Mesenchymal stem cell (in vitro differentiated cells and primary cell): ENCODE measurements at regions not wholly inside any gene's neighbourhood (a gene's known extent, or its start where the extent isn't known, plus 50 kb on each side); places are given as distances from the start of the nearest gene placed in this dataset.

Experiments
- DNase-seq: peaks from one replicate; pipeline ENCODE4 v3.0.0-alpha.2; 2013
- H2AFZ ChIP-seq: one replicate; pipeline ENCODE4 v1.6.1; 2013; ENCODE audit warnings: low read depth, mild to moderate bottlenecking, control low read depth, inconsistent platforms, low read length, moderate library complexity
- H2AK5ac ChIP-seq: 2 replicates; pipeline ENCODE4 v1.6.1; 2013; ENCODE audit warnings: low read length, moderate library complexity, mild to moderate bottlenecking, inconsistent platforms; ENCODE audit not compliant: severe bottlenecking
- H2BK120ac ChIP-seq: one replicate; pipeline ENCODE4 v1.6.1; 2013; ENCODE audit warnings: low read depth, mild to moderate bottlenecking, inconsistent platforms, low read length, moderate library complexity
- H2BK12ac ChIP-seq, 2 experiments: one replicate each; pipeline ENCODE4 v1.6.1; 2013; ENCODE audit warnings: inconsistent platforms in 2 of 2, low read length in 2 of 2, mild to moderate bottlenecking in 2 of 2, moderate library complexity in 2 of 2, control low read depth in 1 of 2
- H2BK15ac ChIP-seq: one replicate; pipeline ENCODE4 v1.6.1; 2013; ENCODE audit warnings: mild to moderate bottlenecking, low read depth, inconsistent platforms; ENCODE audit not compliant: poor library complexity, severe bottlenecking
- H2BK5ac ChIP-seq: 2 replicates; pipeline ENCODE4 v1.6.1; 2013; ENCODE audit warnings: low read depth, mild to moderate bottlenecking, low read length, control low read depth, inconsistent platforms; ENCODE audit not compliant: poor library complexity, severe bottlenecking
- H3K14ac ChIP-seq, 2 experiments: one replicate each; pipeline ENCODE4 v1.6.1; 2013; ENCODE audit warnings: inconsistent platforms in 2 of 2, low read length in 2 of 2, control low read depth in 1 of 2, mild to moderate bottlenecking in 1 of 2, moderate library complexity in 1 of 2
- H3K18ac ChIP-seq, 2 experiments: one replicate each; pipeline ENCODE4 v1.6.1; 2013; ENCODE audit warnings: inconsistent platforms in 2 of 2, low read length in 2 of 2, control low read depth in 1 of 2, low read depth in 1 of 2, mild to moderate bottlenecking in 1 of 2
- H3K23ac ChIP-seq, 2 experiments: one replicate each; pipeline ENCODE4 v1.6.1; 2013; ENCODE audit warnings: inconsistent platforms in 2 of 2, low read length in 2 of 2, mild to moderate bottlenecking in 2 of 2, moderate library complexity in 2 of 2, control low read depth in 1 of 2
- H3K27ac ChIP-seq: 2 replicates; pipeline ENCODE4 v1.5.1; 2013; ENCODE audit warnings: mild to moderate bottlenecking, moderate library complexity, low read length, control low read depth, inconsistent platforms; ENCODE audit not compliant: poor library complexity, severe bottlenecking
- H3K27me3 ChIP-seq, 2 experiments: 2 replicates each; pipeline versions ENCODE4 v1.6.1 to v1.7.0; 2013; ENCODE audit warnings: low read length in 2 of 2, mild to moderate bottlenecking in 2 of 2, moderate library complexity in 2 of 2, control low read depth in 1 of 2, inconsistent platforms in 1 of 2; ENCODE audit not compliant: control insufficient read depth in 1 of 2, insufficient read depth in 1 of 2
- H3K36me3 ChIP-seq, 2 experiments: 2 replicates each; pipeline versions ENCODE4 v1.6.1 to v1.7.0; 2013; ENCODE audit warnings: low read length in 2 of 2, control low read depth in 1 of 2, inconsistent platforms in 1 of 2, low read depth in 1 of 2, mild to moderate bottlenecking in 1 of 2; ENCODE audit not compliant: insufficient read depth in 2 of 2, control insufficient read depth in 1 of 2
- H3K4ac ChIP-seq, 2 experiments: one replicate each; pipeline ENCODE4 v1.6.1; 2013; ENCODE audit warnings: inconsistent platforms in 2 of 2, low read length in 2 of 2, mild to moderate bottlenecking in 2 of 2, moderate library complexity in 2 of 2, control low read depth in 1 of 2, low read depth in 1 of 2
- H3K4me1 ChIP-seq: 2 replicates; pipeline ENCODE4 v1.6.1; 2013; ENCODE audit warnings: low read depth, low read length, control low read depth; ENCODE audit not compliant: control insufficient read depth, insufficient read depth
- H3K4me2 ChIP-seq: 2 replicates; pipeline ENCODE4 v1.6.1; 2013; ENCODE audit warnings: low read length, mild to moderate bottlenecking, inconsistent platforms; ENCODE audit not compliant: poor library complexity, severe bottlenecking
- H3K4me3 ChIP-seq, 2 experiments: 2 replicates each; pipeline versions ENCODE4 v1.5.1 to v1.7.0; 2013; ENCODE audit warnings: low read length in 2 of 2, mild to moderate bottlenecking in 2 of 2, control low read depth in 1 of 2, low read depth in 1 of 2; ENCODE audit not compliant: insufficient read depth in 1 of 2
- H3K79me1 ChIP-seq: replicated peaks from 2 replicates; pipeline ENCODE4 v1.6.1; 2013; ENCODE audit warnings: mild to moderate bottlenecking, control low read depth, low read length, inconsistent platforms; ENCODE audit not compliant: poor library complexity, severe bottlenecking
- H3K9ac ChIP-seq: 2 replicates; pipeline ENCODE4 v1.7.0; 2013; ENCODE audit warnings: mild to moderate bottlenecking, low read length, moderate library complexity
- H3K9me3 ChIP-seq: 2 replicates; pipeline ENCODE4 v1.7.0; 2013; ENCODE audit warnings: mild to moderate bottlenecking, low read length; ENCODE audit not compliant: control insufficient read depth
- H4K8ac ChIP-seq: one replicate; pipeline ENCODE4 v1.6.1; 2013; ENCODE audit warnings: inconsistent platforms, mild to moderate bottlenecking, low read length, moderate library complexity
- H4K91ac ChIP-seq: one replicate; pipeline ENCODE4 v1.6.1; 2013; ENCODE audit warnings: mild to moderate bottlenecking, low read length, inconsistent platforms
- WGBS: methylation state at CpG from one replicate; pipeline ENCODE4 v1.1.7; 2013; ENCODE audit warnings: mixed read lengths; 5-methylcytosine and 5-hydroxymethylcytosine counted together

GRCh38 chr12:24244231-24244630, 294.8 kb upstream of the SOX5 start:
- DNase-seq = no peak
- Histone ChIP-seq H3K4me3 (no peak overlapping the region), H3K36me3 (no peaks in the 10 kb centered on the region), H3K27me3 (no peaks in the 10 kb centered on the region), H2BK12ac (no peak overlapping the region), H3K23ac (no peak overlapping the region), H2AFZ (no peak overlapping the region), H4K91ac (no peak overlapping the region), H2BK15ac (no peak overlapping the region), H2BK120ac (no peak overlapping the region), H2BK5ac (no peak overlapping the region), H3K4me1 (no peaks in the 10 kb centered on the region), H3K79me1 (no peaks in the 10 kb centered on the region), H3K4ac (no peak overlapping the region), H3K9me3 (no peaks in the 10 kb centered on the region), H3K14ac (no peak overlapping the region), H3K18ac (no peak overlapping the region), H3K9ac (no peak overlapping the region), H3K27ac (no peak overlapping the region), H2AK5ac (no peak overlapping the region), H3K4me2 (no peak overlapping the region), H4K8ac (no peak overlapping the region)
- 100% methylated on average over 4 of the region's 4 CpGs for WGBS

DNA sequence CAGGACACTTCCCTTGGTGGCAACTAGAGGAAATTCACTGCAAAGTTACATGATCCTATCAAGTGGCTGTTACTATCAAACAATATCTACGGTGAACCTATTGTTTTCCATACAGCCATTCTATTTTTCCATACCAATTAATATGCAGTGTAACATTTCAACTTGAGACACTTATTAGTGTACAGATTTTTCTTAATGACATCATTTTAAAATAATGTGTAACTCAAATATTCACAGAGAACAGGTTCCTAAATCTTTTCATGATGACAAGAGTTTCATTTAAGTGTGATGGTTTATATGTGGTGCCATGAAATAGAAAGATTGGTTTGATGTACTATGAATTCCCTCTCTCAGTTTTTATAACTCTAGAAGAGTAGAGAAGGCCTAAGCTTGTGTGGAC, 291.2 kb upstream of the SOX5 start:
- no peak overlapping the region for H3K27ac ChIP-seq
- H3K14ac ChIP-seq = no peak overlapping the region
- no peak overlapping the region for H3K4me3 ChIP-seq
- H2BK12ac ChIP-seq = no peak overlapping the region
- WGBS = no CpG with 5 or more reads among the region's 1 CpG
- H3K4ac ChIP-seq = no peak overlapping the region
- no peaks in the 10 kb centered on the region for H3K4me1 ChIP-seq
- no peak overlapping the region for H2BK15ac ChIP-seq
- no peaks in the 10 kb centered on the region for H3K27me3 ChIP-seq
- no peak overlapping the region for H4K8ac ChIP-seq
- H3K18ac ChIP-seq = no peak overlapping the region
- no peaks in the 10 kb centered on the region for H3K36me3 ChIP-seq
- no peak overlapping the region for H2AK5ac ChIP-seq
- no peak for DNase-seq
- H3K79me1 ChIP-seq = no peaks in the 10 kb centered on the region
- no peak overlapping the region for H3K9ac ChIP-seq
- no peak overlapping the region for H3K23ac ChIP-seq
- H2BK5ac ChIP-seq = no peak overlapping the region
- no peak overlapping the region for H2AFZ ChIP-seq
- H4K91ac ChIP-seq = no peak overlapping the region
- H3K4me2 ChIP-seq = no peak overlapping the region
- H3K9me3 ChIP-seq = no peaks in the 10 kb centered on the region
- no peak overlapping the region for H2BK120ac ChIP-seq

DNA sequence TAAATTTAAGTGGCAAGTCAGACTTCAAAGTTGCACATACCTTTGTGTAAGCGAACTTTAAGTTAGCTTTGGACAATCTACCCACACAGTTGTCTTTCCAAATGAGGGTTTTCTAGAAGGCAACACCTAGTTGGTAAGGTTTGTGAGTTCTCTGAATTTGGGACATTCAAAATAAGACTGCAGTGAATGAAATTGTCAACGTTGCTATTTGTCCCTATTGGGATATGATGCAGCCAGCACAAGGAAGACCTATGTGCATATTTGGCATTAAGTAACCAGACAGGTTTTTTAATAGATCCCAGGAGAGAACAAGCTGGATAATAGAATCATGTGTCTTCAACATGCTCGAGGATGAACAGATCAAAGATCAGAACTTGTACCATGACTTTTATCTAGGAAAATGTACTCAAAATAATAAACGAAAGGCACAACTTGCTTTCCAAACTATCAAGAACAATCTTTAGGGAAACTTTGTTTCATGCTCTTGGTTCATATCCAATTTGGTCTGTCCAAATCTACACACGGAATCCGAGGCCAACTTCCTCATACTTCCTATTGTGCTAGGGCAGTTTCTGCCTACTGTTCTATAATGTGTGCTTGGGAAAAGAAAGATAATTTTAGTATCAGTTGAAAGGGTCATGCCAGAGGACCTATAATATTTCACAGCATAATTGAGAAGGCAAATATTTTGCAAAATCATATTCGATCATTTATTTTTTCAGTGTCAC, 284.2 kb upstream of the SOX5 start:
- Histone ChIP-seq H2BK15ac (no peak overlapping the region), H3K27me3 (no peaks in the 10 kb centered on the region), H3K4me3 (no peak overlapping the region), H3K9ac (no peak overlapping the region), H3K36me3 (no peaks in the 10 kb centered on the region), H2AK5ac (no peak overlapping the region), H3K79me1 (no peaks in the 10 kb centered on the region), H3K27ac (no peak overlapping the region), H3K14ac (no peak overlapping the region), H4K91ac (no peak overlapping the region), H3K9me3 (no peaks in the 10 kb centered on the region), H3K4me1 (peaks cover 2% of the 10 kb centered on the region), H4K8ac (no peak overlapping the region), H2BK5ac (no peak overlapping the region), H3K4ac (no peak overlapping the region), H2AFZ (no peak overlapping the region), H3K18ac (no peak overlapping the region), H2BK120ac (no peak overlapping the region), H3K4me2 (no peak overlapping the region), H2BK12ac (no peak overlapping the region), H3K23ac (no peak overlapping the region)
- no peak for DNase-seq
- WGBS = 95% methylated on average over 6 of the region's 7 CpGs

DNA sequence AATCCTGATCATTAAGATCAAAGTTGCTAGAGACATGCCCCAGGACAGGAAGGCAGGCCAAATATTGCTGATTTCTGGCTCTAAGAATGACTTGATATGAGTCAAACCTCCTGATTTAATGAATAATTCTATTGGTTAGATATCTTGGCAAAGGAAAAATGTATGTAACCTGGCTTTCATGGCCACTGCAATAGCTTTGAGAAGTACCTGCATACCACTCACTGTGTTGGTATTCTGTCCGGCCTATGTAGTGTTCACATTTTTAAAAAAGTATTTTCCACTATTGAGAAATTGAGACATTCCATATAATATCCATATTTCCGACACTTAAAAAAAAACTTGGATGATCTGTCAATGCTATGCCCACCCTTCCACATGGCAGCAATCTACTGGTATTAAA, 283.1 kb upstream of the SOX5 start:
- peaks cover 2% of the 10 kb centered on the region for H3K4me1 ChIP-seq
- no peak overlapping the region for H3K27ac ChIP-seq
- WGBS = 93% methylated on average over 2 of the region's 2 CpGs
- H4K8ac ChIP-seq = no peak overlapping the region
- no peaks in the 10 kb centered on the region for H3K9me3 ChIP-seq
- H3K14ac ChIP-seq = no peak overlapping the region
- H3K4ac ChIP-seq = no peak overlapping the region
- H3K36me3 ChIP-seq = no peaks in the 10 kb centered on the region
- no peak for DNase-seq
- H2BK15ac ChIP-seq = no peak overlapping the region
- no peak overlapping the region for H3K4me2 ChIP-seq
- H4K91ac ChIP-seq = no peak overlapping the region
- H3K23ac ChIP-seq = no peak overlapping the region
- H3K4me3 ChIP-seq = no peak overlapping the region
- no peaks in the 10 kb centered on the region for H3K27me3 ChIP-seq
- H3K9ac ChIP-seq = no peak overlapping the region
- no peak overlapping the region for H2AK5ac ChIP-seq
- no peaks in the 10 kb centered on the region for H3K79me1 ChIP-seq
- no peak overlapping the region for H2BK5ac ChIP-seq
- H3K18ac ChIP-seq = no peak overlapping the region
- H2AFZ ChIP-seq = no peak overlapping the region
- H2BK120ac ChIP-seq = no peak overlapping the region
- no peak overlapping the region for H2BK12ac ChIP-seq
